Ishikawa (cell line): ENCODE measurements at regions not wholly inside any gene's neighbourhood (a gene's known extent, or its start where the extent isn't known, plus 50 kb on each side); places are given as distances from the start of the nearest gene placed in this dataset.

ENCODE experiments used
- CEBPB ChIP-seq: IDR thresholded peaks from 2 replicates; pipeline ENCODE4 v1.6.1; 2012
- CREB1 ChIP-seq: IDR thresholded peaks from 2 replicates; pipeline ENCODE4 v1.6.1; 2012; ENCODE audit warnings: low read depth
- EGR1 ChIP-seq: IDR thresholded peaks from 2 replicates; pipeline ENCODE4 v1.6.1; 2012
- EP300 ChIP-seq: IDR thresholded peaks from 2 replicates; pipeline ENCODE4 v1.6.1; 2012; ENCODE audit warnings: borderline replicate concordance
- FOXM1 ChIP-seq: IDR thresholded peaks from 2 replicates; pipeline ENCODE4 v1.6.1; 2012; ENCODE audit warnings: low read depth, borderline replicate concordance
- RAD21 ChIP-seq: IDR thresholded peaks from 2 replicates; pipeline ENCODE4 v1.6.1; 2012; ENCODE audit warnings: low read depth
- TAF1 ChIP-seq: IDR thresholded peaks from 2 replicates; pipeline ENCODE4 v1.6.1; 2012; ENCODE audit warnings: low read depth, mild to moderate bottlenecking
- TEAD4 ChIP-seq: IDR thresholded peaks from 2 replicates; pipeline ENCODE4 v1.6.1; 2012
- YY1 ChIP-seq: IDR thresholded peaks from 2 replicates; pipeline ENCODE4 v1.6.1; 2012; ENCODE audit warnings: low read depth
- TF ChIP-seq, protein P1 (sequence below): IDR thresholded peaks from 2 replicates; pipeline ENCODE4 v1.6.1; 2012
- TF ChIP-seq, protein P2 (sequence below): IDR thresholded peaks from 2 replicates; pipeline ENCODE4 v1.6.1; 2012; ENCODE audit warnings: low read depth, mild to moderate bottlenecking

DNA sequence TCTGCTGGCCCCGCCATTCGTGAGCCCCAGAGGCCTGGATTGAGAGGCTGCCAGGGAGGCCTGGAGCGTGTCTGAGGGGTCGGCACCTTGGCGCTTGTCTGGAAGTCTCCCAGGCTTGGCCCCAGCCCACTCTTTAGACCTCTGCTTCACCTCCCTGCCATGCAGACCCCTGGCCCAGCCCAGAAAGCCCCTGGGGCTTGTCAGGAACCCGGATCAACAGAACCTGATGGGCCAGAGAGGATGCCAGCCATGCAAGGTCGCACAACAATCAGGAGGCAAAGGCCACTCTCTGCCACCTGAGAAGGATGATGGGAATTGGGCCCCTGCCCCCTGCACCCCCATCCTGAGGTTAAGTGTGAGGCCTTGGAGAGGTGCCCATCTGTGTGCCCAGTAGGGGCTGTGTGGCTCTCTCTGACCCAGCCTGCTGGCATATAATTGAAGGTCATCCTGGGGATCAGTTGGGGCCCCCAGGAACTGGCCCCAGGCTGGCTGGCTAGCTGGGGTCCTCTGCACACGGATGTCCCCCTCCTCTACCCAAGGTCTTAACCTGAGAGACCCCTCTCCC, 103.3 kb upstream of the SLC6A6 start:
- no peak for TF ChIP-seq RAD21
- TF ChIP-seq, protein P1, sequence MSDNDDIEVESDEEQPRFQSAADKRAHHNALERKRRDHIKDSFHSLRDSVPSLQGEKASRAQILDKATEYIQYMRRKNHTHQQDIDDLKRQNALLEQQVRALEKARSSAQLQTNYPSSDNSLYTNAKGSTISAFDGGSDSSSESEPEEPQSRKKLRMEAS = no peak
- TF ChIP-seq TAF1 = no peak
- TF ChIP-seq FOXM1 = no peak
- no peak for TF ChIP-seq EGR1
- TF ChIP-seq TEAD4 = no peak
- no peak for TF ChIP-seq EP300
- no peak for TF ChIP-seq CEBPB
- TF ChIP-seq YY1 = no peak
- no peak for TF ChIP-seq CREB1
- TF ChIP-seq, protein P2, sequence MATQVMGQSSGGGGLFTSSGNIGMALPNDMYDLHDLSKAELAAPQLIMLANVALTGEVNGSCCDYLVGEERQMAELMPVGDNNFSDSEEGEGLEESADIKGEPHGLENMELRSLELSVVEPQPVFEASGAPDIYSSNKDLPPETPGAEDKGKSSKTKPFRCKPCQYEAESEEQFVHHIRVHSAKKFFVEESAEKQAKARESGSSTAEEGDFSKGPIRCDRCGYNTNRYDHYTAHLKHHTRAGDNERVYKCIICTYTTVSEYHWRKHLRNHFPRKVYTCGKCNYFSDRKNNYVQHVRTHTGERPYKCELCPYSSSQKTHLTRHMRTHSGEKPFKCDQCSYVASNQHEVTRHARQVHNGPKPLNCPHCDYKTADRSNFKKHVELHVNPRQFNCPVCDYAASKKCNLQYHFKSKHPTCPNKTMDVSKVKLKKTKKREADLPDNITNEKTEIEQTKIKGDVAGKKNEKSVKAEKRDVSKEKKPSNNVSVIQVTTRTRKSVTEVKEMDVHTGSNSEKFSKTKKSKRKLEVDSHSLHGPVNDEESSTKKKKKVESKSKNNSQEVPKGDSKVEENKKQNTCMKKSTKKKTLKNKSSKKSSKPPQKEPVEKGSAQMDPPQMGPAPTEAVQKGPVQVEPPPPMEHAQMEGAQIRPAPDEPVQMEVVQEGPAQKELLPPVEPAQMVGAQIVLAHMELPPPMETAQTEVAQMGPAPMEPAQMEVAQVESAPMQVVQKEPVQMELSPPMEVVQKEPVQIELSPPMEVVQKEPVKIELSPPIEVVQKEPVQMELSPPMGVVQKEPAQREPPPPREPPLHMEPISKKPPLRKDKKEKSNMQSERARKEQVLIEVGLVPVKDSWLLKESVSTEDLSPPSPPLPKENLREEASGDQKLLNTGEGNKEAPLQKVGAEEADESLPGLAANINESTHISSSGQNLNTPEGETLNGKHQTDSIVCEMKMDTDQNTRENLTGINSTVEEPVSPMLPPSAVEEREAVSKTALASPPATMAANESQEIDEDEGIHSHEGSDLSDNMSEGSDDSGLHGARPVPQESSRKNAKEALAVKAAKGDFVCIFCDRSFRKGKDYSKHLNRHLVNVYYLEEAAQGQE = no peak
